22Rv1 (cell line): ENCODE measurements at regions not wholly inside any gene's neighbourhood (a gene's known extent, or its start where the extent isn't known, plus 50 kb on each side); places are given as distances from the start of the nearest gene placed in this dataset.

Experiments
- CTCF ChIP-seq: fragments of 450-650 bp; IDR thresholded peaks from 2 replicates; pipeline ENCODE4 v1.5.1; 2017; ENCODE audit warnings: mild to moderate bottlenecking
- ZFX ChIP-seq: fragments of 450-650 bp; IDR thresholded peaks from 2 replicates; pipeline ENCODE4 v1.6.1; 2017; ENCODE audit warnings: antibody characterized with exemption, borderline replicate concordance

DNA sequence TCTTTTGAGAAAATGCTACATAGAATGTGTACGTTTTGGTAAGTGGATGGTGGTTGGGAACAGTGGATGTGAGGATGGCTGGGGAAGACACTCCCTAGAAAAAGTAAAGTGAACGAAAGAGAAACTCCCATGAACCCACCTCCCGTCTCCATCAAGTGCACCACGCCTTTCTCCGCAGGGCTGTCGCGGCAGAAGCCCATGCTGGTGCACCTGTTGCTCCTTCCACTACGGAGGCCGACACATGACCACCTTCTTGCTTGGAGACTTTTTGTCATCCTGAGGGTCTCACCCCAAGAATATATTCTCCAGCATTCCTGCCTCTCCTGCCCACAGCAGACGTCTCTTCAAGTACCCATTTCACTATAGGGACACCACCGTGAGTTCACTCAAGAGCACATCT is 630.4 kb upstream of the PFKP start:
- TF ChIP-seq CTCF (no peak), ZFX (no peak)
